ENCODE measurements at regions not wholly inside any gene's neighbourhood (a gene's known extent, or its start where the extent isn't known, plus 50 kb on each side); places are given as distances from the start of the nearest gene placed in this dataset.

DNA sequence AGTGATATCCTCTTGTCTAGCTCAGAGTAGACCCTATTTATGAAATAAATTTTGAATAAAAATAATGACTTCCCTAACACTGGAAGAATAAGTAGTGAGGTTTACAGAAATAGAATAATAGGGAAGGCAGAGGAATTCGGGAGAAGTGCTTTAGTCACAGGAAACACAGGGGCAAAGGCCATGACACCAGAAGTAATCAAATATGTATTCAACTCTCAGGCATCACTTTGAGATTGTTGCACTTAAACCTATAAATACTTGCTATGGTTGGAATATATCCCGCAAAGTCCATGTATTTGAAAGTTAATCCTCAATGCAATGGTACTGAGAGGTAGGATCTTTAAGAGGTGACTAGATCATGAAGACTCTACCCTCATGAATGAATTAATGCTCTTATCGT, 166.8 kb downstream of the YIPF5 start:
- no peak for TF ChIP-seq POLR2A (IDR thresholded peaks at IDR 0.05)
- TF ChIP-seq, protein P1, sequence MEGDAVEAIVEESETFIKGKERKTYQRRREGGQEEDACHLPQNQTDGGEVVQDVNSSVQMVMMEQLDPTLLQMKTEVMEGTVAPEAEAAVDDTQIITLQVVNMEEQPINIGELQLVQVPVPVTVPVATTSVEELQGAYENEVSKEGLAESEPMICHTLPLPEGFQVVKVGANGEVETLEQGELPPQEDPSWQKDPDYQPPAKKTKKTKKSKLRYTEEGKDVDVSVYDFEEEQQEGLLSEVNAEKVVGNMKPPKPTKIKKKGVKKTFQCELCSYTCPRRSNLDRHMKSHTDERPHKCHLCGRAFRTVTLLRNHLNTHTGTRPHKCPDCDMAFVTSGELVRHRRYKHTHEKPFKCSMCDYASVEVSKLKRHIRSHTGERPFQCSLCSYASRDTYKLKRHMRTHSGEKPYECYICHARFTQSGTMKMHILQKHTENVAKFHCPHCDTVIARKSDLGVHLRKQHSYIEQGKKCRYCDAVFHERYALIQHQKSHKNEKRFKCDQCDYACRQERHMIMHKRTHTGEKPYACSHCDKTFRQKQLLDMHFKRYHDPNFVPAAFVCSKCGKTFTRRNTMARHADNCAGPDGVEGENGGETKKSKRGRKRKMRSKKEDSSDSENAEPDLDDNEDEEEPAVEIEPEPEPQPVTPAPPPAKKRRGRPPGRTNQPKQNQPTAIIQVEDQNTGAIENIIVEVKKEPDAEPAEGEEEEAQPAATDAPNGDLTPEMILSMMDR (IDR thresholded peaks at IDR 0.05): no peak
